HG02798 (cell line): ENCODE measurements at regions not wholly inside any gene's neighbourhood (a gene's known extent, or its start where the extent isn't known, plus 50 kb on each side); places are given as distances from the start of the nearest gene placed in this dataset.

Experiments used
- ATAC-seq: cut with Tn5 transposase; IDR thresholded peaks from one replicate; pipeline ENCODE4 v1.9.1; 2021; ENCODE audit warnings: mild to moderate bottlenecking; ENCODE audit not compliant: unreplicated experiment, poor library complexity

- no peak for ATAC-seq
These were observed 439.3 kb upstream of the ZNF608 start for GRCh38 chr5:125185740-125186139.

GRCh38 chr5:125186911-125187375 lies 440.5 kb upstream of the ZNF608 start:
- no peak for ATAC-seq

GRCh38 chr5:125189531-125189941 lies 443.1 kb upstream of the ZNF608 start:
- no peak for ATAC-seq

GRCh38 chr5:125190232-125191087 lies 444.0 kb upstream of the ZNF608 start:
- no peak for ATAC-seq

- ATAC-seq = no peak
These were observed 448.4 kb upstream of the ZNF608 start for GRCh38 chr5:125194883-125195282.

GRCh38 chr5:125196481-125197111 lies 450.2 kb upstream of the ZNF608 start:
- no peak for ATAC-seq

GRCh38 chr5:125197321-125197720 lies 450.9 kb upstream of the ZNF608 start:
- no peak for ATAC-seq

GRCh38 chr5:125198270-125198974 lies 452.0 kb upstream of the ZNF608 start:
- no peak for ATAC-seq

- ATAC-seq = no peak
These were observed 452.9 kb upstream of the ZNF608 start for GRCh38 chr5:125199373-125199772.

GRCh38 chr5:125199968-125200865 lies 453.8 kb upstream of the ZNF608 start:
- peak; percentile 54 for ATAC-seq

- no peak for ATAC-seq
These were observed 454.5 kb upstream of the ZNF608 start for GRCh38 chr5:125200866-125201373.

- ATAC-seq = no peak
These were observed 455.1 kb upstream of the ZNF608 start for GRCh38 chr5:125201446-125202052.

- no peak for ATAC-seq
These were observed 455.9 kb upstream of the ZNF608 start for GRCh38 chr5:125202353-125202752.

- no peak for ATAC-seq
These were observed 456.5 kb upstream of the ZNF608 start for GRCh38 chr5:125202871-125203438.

GRCh38 chr5:125203912-125204311 lies 457.5 kb upstream of the ZNF608 start:
- no peak for ATAC-seq

GRCh38 chr5:125205601-125206225 lies 459.3 kb upstream of the ZNF608 start:
- ATAC-seq = no peak

GRCh38 chr5:125207856-125208255 lies 461.4 kb upstream of the ZNF608 start:
- no peak for ATAC-seq

GRCh38 chr5:125209650-125210049 lies 463.2 kb upstream of the ZNF608 start:
- no peak for ATAC-seq
